ENCODE measurements at regions not wholly inside any gene's neighbourhood (a gene's known extent, or its start where the extent isn't known, plus 50 kb on each side); places are given as distances from the start of the nearest gene placed in this dataset.
"Not testable (repeated sequence)": the region's sequence is repeated elsewhere in the genome, so short reads cannot be mapped to it uniquely, and the experiment has no call there.

- no peaks in the 10 kb centered on the region for H3K36me3 ChIP-seq (ENCODE audit: control insufficient read depth in 1 of 2, insufficient read depth in 2 of 2, low read length in 1 of 2)
- ATAC-seq (ENCODE audit: low FRiP score), result no peak
- H3K4me1 ChIP-seq (ENCODE audit: control insufficient read depth in 1 of 2, insufficient read depth in 2 of 2, low read length in 2 of 2), result peaks cover 3 to 16% of the 10 kb centered on the region in 2 donors
- no peak for DNase-seq
- no peaks in the 10 kb centered on the region for H3K9me3 ChIP-seq (ENCODE audit: control insufficient read depth, low read length)
- no peak overlapping the region for H3K4me3 ChIP-seq (ENCODE audit: low read length in 2 of 2)
- 11 to 12% methylated on average over 1 of the region's 1 CpG for WGBS, 2 donors
- H3K27ac ChIP-seq (ENCODE audit: low read depth in 1 of 2, low read length in 2 of 2), result peak overlapping the region; percentile 76 to 91
- intact Hi-C loops (cut with DNase I), result loop anchor here in 1 of 2 donors (5.0 kb wide), 1 partner anchor 36 kb away; no protein-coding TSS in a partner anchor
- no peaks in the 10 kb centered on the region for H3K27me3 ChIP-seq (ENCODE audit: control insufficient read depth in 1 of 2, insufficient read depth in 2 of 2, low read length in 1 of 2)
These were observed 110.8 kb upstream of the MPHOSPH6 start for GRCh38 chr16:82280867-82281266.

- H3K4me3 ChIP-seq (ENCODE audit: low read length in 2 of 2); H3K9me3 ChIP-seq (ENCODE audit: control insufficient read depth, low read length); H3K27me3 ChIP-seq (ENCODE audit: control insufficient read depth in 1 of 2, insufficient read depth in 2 of 2, low read length in 1 of 2); intact Hi-C loops (cut with DNase I); ATAC-seq (ENCODE audit: low FRiP score); DNase-seq; H3K27ac ChIP-seq (ENCODE audit: low read depth in 1 of 2, low read length in 2 of 2); H3K36me3 ChIP-seq (ENCODE audit: control insufficient read depth in 1 of 2, insufficient read depth in 2 of 2, low read length in 1 of 2); H3K4me1 ChIP-seq (ENCODE audit: control insufficient read depth in 1 of 2, insufficient read depth in 2 of 2, low read length in 2 of 2): not testable (repeated sequence)
- WGBS, 2 donors, result 29 to 39% methylated on average over 3 of the region's 3 CpGs
These were observed 105.3 kb upstream of the MPHOSPH6 start for GRCh38 chr16:82275349-82275748.

- Histone ChIP-seq H3K36me3 (ENCODE audit: control insufficient read depth in 1 of 2, insufficient read depth in 2 of 2, low read length in 1 of 2) (no peaks in the 10 kb centered on the region), H3K27ac (ENCODE audit: low read depth in 1 of 2, low read length in 2 of 2) (no peak overlapping the region), H3K4me3 (ENCODE audit: low read length in 2 of 2) (no peak overlapping the region), H3K27me3 (ENCODE audit: control insufficient read depth in 1 of 2, insufficient read depth in 2 of 2, low read length in 1 of 2) (no peaks in the 10 kb centered on the region), H3K9me3 (ENCODE audit: control insufficient read depth, low read length) (no peaks in the 10 kb centered on the region), H3K4me1 (ENCODE audit: control insufficient read depth in 1 of 2, insufficient read depth in 2 of 2, low read length in 2 of 2) (no peaks in the 10 kb centered on the region)
- DNase-seq (no peak), ATAC-seq (ENCODE audit: low FRiP score) (no peak)
- WGBS, 2 donors, result 92% methylated on average over 1 of the region's 1 CpG
- intact Hi-C loops (cut with DNase I), result no loop called here
These were observed 101.6 kb upstream of the MPHOSPH6 start for GRCh38 chr16:82271636-82272035.

GRCh38 chr16:82267675-82268074 lies 97.7 kb upstream of the MPHOSPH6 start:
- DNase-seq; H3K4me3 ChIP-seq (ENCODE audit: low read length in 2 of 2); H3K9me3 ChIP-seq (ENCODE audit: control insufficient read depth, low read length); ATAC-seq (ENCODE audit: low FRiP score); H3K36me3 ChIP-seq (ENCODE audit: control insufficient read depth in 1 of 2, insufficient read depth in 2 of 2, low read length in 1 of 2); H3K4me1 ChIP-seq (ENCODE audit: control insufficient read depth in 1 of 2, insufficient read depth in 2 of 2, low read length in 2 of 2); H3K27me3 ChIP-seq (ENCODE audit: control insufficient read depth in 1 of 2, insufficient read depth in 2 of 2, low read length in 1 of 2); H3K27ac ChIP-seq (ENCODE audit: low read depth in 1 of 2, low read length in 2 of 2): not testable (repeated sequence)
- intact Hi-C loops (cut with DNase I), result loop anchor here in 1 of 2 donors (10.0 kb wide), 1 partner anchor 317 kb away; no protein-coding TSS in a partner anchor
- WGBS, 2 donors, result 89 to 92% methylated on average over 1 of the region's 1 CpG

GRCh38 chr16:82265809-82266208 lies 95.8 kb upstream of the MPHOSPH6 start:
- H3K27me3 ChIP-seq (ENCODE audit: control insufficient read depth in 1 of 2, insufficient read depth in 2 of 2, low read length in 1 of 2), result no peaks in the 10 kb centered on the region
- WGBS, 2 donors, result 40 to 75% methylated on average over 2 of the region's 2 CpGs
- peaks cover 3 to 4% of the 10 kb centered on the region in 2 donors for H3K4me1 ChIP-seq (ENCODE audit: control insufficient read depth in 1 of 2, insufficient read depth in 2 of 2, low read length in 2 of 2)
- H3K27ac ChIP-seq (ENCODE audit: low read depth in 1 of 2, low read length in 2 of 2), result no peak overlapping the region
- DNase-seq (no peak), ATAC-seq (ENCODE audit: low FRiP score) (no peak)
- H3K9me3 ChIP-seq (ENCODE audit: control insufficient read depth, low read length), result no peaks in the 10 kb centered on the region
- H3K36me3 ChIP-seq (ENCODE audit: control insufficient read depth in 1 of 2, insufficient read depth in 2 of 2, low read length in 1 of 2), result no peaks in the 10 kb centered on the region
- H3K4me3 ChIP-seq (ENCODE audit: low read length in 2 of 2), result no peak overlapping the region
- intact Hi-C loops (cut with DNase I), result loop anchor here in 1 of 2 donors (10.0 kb wide), 1 partner anchor 319 kb away; no protein-coding TSS in a partner anchor

- ATAC-seq (ENCODE audit: low FRiP score) (no peak), DNase-seq (no peak)
- Histone ChIP-seq H3K4me3 (ENCODE audit: low read length in 2 of 2) (no peak overlapping the region), H3K27me3 (ENCODE audit: control insufficient read depth in 1 of 2, insufficient read depth in 2 of 2, low read length in 1 of 2) (no peaks in the 10 kb centered on the region), H3K36me3 (ENCODE audit: control insufficient read depth in 1 of 2, insufficient read depth in 2 of 2, low read length in 1 of 2) (no peaks in the 10 kb centered on the region), H3K4me1 (ENCODE audit: control insufficient read depth in 1 of 2, insufficient read depth in 2 of 2, low read length in 2 of 2) (peaks cover 3 to 4% of the 10 kb centered on the region in 2 donors), H3K9me3 (ENCODE audit: control insufficient read depth, low read length) (no peaks in the 10 kb centered on the region), H3K27ac (ENCODE audit: low read depth in 1 of 2, low read length in 2 of 2) (peak overlapping the region in 1 of 2 donors; percentile 10)
- 26 to 31% methylated on average over 5 to 7 of the region's 7 CpGs for WGBS, 2 donors
- intact Hi-C loops (cut with DNase I), result loop anchor here (1.0 to 10.0 kb wide), 4 partner anchors 81 to 1183 kb away; no protein-coding TSS in a partner anchor
These were observed 94.7 kb upstream of the MPHOSPH6 start for GRCh38 chr16:82264756-82265155.

DNA sequence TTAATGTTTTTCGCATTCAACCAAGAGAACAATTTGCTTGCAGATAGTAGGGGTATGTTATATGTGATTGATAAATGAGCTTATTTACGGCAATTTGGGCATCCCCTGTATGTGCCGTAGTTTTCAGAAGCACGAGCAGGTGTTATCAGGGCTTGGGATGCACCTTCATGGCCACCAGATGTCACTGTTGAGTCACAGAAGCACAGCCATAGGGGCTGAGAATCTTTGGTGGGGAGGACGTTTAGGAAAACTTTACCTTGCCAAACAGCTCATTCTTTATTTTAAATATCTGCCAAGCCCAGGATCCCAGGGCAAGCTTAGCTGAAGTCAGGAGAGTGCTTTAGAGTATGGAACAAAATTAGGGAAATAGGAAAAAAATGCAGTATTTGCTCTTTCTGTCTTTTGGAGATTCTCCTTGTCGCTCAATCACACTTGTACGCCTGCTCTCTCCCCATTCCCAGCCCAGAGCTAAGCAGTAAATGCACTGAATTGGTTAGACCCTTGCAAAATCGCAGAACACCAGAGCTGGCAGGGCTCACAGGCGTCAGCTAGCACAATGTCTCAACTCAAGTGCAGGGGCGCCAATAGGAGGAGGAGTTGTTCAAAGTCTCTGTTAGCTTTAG lies 93.6 kb upstream of the MPHOSPH6 start:
- DNase-seq, result peak in 1 of 2 donors; percentile 50
- Histone ChIP-seq H3K9me3 (ENCODE audit: control insufficient read depth, low read length) (no peaks in the 10 kb centered on the region), H3K27me3 (ENCODE audit: control insufficient read depth in 1 of 2, insufficient read depth in 2 of 2, low read length in 1 of 2) (no peaks in the 10 kb centered on the region), H3K4me3 (ENCODE audit: low read length in 2 of 2) (no peak overlapping the region), H3K36me3 (ENCODE audit: control insufficient read depth in 1 of 2, insufficient read depth in 2 of 2, low read length in 1 of 2) (no peaks in the 10 kb centered on the region), H3K4me1 (ENCODE audit: control insufficient read depth in 1 of 2, insufficient read depth in 2 of 2, low read length in 2 of 2) (peaks cover 3 to 4% of the 10 kb centered on the region in 2 donors), H3K27ac (ENCODE audit: low read depth in 1 of 2, low read length in 2 of 2) (peak overlapping the region in 1 of 2 donors; percentile 52)
- 5 to 7% methylated on average over 10 of the region's 10 CpGs for WGBS, 2 donors
- intact Hi-C loops (cut with DNase I), result loop anchor here (1.0 to 10.0 kb wide), 5 partner anchors 82 to 1184 kb away; no protein-coding TSS in a partner anchor
- peak; percentile 90 for ATAC-seq (ENCODE audit: low FRiP score)

GRCh38 chr16:82262244-82262643 lies 92.2 kb upstream of the MPHOSPH6 start:
- intact Hi-C loops (cut with DNase I), result loop anchor here (1.0 to 10.0 kb wide), 4 partner anchors 82 to 1185 kb away; no protein-coding TSS in a partner anchor
- ATAC-seq (ENCODE audit: low FRiP score) (no peak), DNase-seq (no peak)
- H3K27ac ChIP-seq (ENCODE audit: low read depth in 1 of 2, low read length in 2 of 2), result no peak overlapping the region
- no peak overlapping the region for H3K4me3 ChIP-seq (ENCODE audit: low read length in 2 of 2)
- H3K9me3 ChIP-seq (ENCODE audit: control insufficient read depth, low read length), result no peaks in the 10 kb centered on the region
- no peaks in the 10 kb centered on the region for H3K36me3 ChIP-seq (ENCODE audit: control insufficient read depth in 1 of 2, insufficient read depth in 2 of 2, low read length in 1 of 2)
- WGBS, 2 donors, result 85 to 91% methylated on average over 3 of the region's 3 CpGs
- peaks cover 3 to 4% of the 10 kb centered on the region in 2 donors for H3K4me1 ChIP-seq (ENCODE audit: control insufficient read depth in 1 of 2, insufficient read depth in 2 of 2, low read length in 2 of 2)
- H3K27me3 ChIP-seq (ENCODE audit: control insufficient read depth in 1 of 2, insufficient read depth in 2 of 2, low read length in 1 of 2), result no peaks in the 10 kb centered on the region
